Medulla oblongata (tissue), 1 donor: ENCODE measurements at regions not wholly inside any gene's neighbourhood (a gene's known extent, or its start where the extent isn't known, plus 50 kb on each side); places are given as distances from the start of the nearest gene placed in this dataset.
"Not testable (repeated sequence)": the region's sequence is repeated elsewhere in the genome, so short reads cannot be mapped to it uniquely, and the experiment has no call there.

Source experiments
- DNase-seq: peaks from one replicate; pipeline ENCODE4 v3.0.0-alpha.2; 2015; ENCODE audit errors: extremely low spot score

- DNase-seq = no peak
Measured at GRCh38 chr7:132030086-132030568, 473.7 kb upstream of the PODXL start.

GRCh38 chr7:132029369-132030085 is 473.1 kb upstream of the PODXL start:
- DNase-seq = peak; percentile 65

- DNase-seq = no peak
Measured at GRCh38 chr7:132028144-132028920, 471.9 kb upstream of the PODXL start.

GRCh38 chr7:132024290-132024689 is 467.9 kb upstream of the PODXL start:
- no peak for DNase-seq

- no peak for DNase-seq
Measured at GRCh38 chr7:132023466-132023865, 467.0 kb upstream of the PODXL start.

- no peak for DNase-seq
Measured at GRCh38 chr7:132022188-132022587, 465.8 kb upstream of the PODXL start.

GRCh38 chr7:132019703-132020102 is 463.3 kb upstream of the PODXL start:
- DNase-seq = peak; percentile 67

GRCh38 chr7:132009778-132010177 is 453.4 kb upstream of the PODXL start:
- DNase-seq = no peak

GRCh38 chr7:132004529-132004928 is 448.1 kb upstream of the PODXL start:
- DNase-seq = peak; percentile 12

GRCh38 chr7:132002343-132002968 is 446.0 kb upstream of the PODXL start:
- no peak for DNase-seq

- DNase-seq = no peak
Measured at GRCh38 chr7:132001146-132001545, 444.7 kb upstream of the PODXL start.

- no peak for DNase-seq
Measured at GRCh38 chr7:131999193-131999592, 442.8 kb upstream of the PODXL start.

- no peak for DNase-seq
Measured at GRCh38 chr7:131995324-131995723, 438.9 kb upstream of the PODXL start.

GRCh38 chr7:131981069-131981468 is 424.6 kb upstream of the PODXL start:
- not testable (repeated sequence) for DNase-seq

GRCh38 chr7:131978118-131978517 is 421.7 kb upstream of the PODXL start:
- not testable (repeated sequence) for DNase-seq

GRCh38 chr7:131976411-131976810 is 420.0 kb upstream of the PODXL start:
- no peak for DNase-seq

GRCh38 chr7:131974671-131975070 is 418.2 kb upstream of the PODXL start:
- no peak for DNase-seq

- no peak for DNase-seq
Measured at GRCh38 chr7:131972251-131972650, 415.8 kb upstream of the PODXL start.

- no peak for DNase-seq
Measured at GRCh38 chr7:131970602-131971001, 414.2 kb upstream of the PODXL start.

GRCh38 chr7:131969560-131969959 is 413.1 kb upstream of the PODXL start:
- no peak for DNase-seq

- no peak for DNase-seq
Measured at GRCh38 chr7:131967216-131967730, 410.8 kb upstream of the PODXL start.

GRCh38 chr7:131964203-131964602 is 407.8 kb upstream of the PODXL start:
- DNase-seq = no peak
